HG03457 (cell line): ENCODE measurements at regions not wholly inside any gene's neighbourhood (a gene's known extent, or its start where the extent isn't known, plus 50 kb on each side); places are given as distances from the start of the nearest gene placed in this dataset.

Source experiments
- ATAC-seq: cut with Tn5 transposase; IDR thresholded peaks from one replicate; pipeline ENCODE4 v1.9.1; 2021; ENCODE audit warnings: moderate number of reproducible peaks; ENCODE audit not compliant: unreplicated experiment

DNA sequence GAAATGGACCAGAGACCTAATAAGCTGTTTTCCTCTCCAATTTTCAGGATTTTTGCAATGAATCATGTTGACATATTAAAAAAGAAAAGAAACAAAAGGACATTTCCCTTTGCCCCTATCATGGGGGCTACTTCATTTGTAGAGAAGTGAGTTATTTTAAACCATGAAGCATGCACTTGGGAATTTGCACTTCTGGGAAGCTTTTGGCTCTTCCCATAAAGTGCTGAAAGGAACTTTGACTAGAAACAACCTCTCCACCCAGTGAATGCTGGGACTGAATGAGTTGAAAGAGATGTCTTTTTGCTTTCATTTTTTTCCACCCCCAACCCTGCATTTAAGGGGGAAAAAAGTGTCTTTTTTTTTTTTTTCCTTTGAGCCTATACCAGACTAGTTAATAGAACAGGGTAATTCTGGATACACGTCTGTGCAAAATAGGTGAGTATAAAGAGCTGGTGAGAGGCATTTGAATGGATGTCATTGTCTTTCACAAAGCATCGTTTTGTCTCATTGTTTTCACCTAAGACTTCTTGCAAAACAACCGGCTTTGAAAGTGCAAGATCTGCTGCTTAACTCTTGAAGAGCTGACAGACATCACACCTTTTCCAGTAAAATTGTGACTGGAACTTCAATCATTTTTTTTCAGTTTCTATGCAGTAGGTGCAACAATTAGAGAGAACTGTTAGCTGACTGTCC lies 138.7 kb upstream of the BACH2 start:
- no peak for ATAC-seq

DNA sequence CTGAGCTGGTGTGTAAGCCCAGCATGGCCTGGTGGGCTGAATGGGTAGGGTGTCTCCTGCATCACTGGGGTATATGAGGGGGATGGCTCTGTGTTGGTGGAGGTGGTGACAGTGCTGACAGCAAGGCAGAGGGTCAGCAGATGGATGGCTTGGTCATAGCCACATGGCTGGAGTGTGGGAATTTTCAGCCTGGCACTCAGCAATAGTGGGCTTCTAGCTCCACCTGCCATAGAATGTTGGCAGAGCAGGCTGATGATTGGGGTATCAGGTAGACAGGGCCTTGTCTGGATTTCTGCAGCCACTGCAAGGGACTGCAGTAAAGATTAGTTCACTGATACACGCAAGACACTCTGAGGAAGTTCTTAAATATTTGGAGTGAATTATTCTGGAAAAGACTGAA lies 137.5 kb upstream of the BACH2 start:
- ATAC-seq: no peak

- no peak for ATAC-seq
These were observed 136.3 kb upstream of the BACH2 start for GRCh38 chr6:90432937-90433336.

- ATAC-seq: no peak
These were observed 135.6 kb upstream of the BACH2 start for GRCh38 chr6:90432041-90432775.

DNA sequence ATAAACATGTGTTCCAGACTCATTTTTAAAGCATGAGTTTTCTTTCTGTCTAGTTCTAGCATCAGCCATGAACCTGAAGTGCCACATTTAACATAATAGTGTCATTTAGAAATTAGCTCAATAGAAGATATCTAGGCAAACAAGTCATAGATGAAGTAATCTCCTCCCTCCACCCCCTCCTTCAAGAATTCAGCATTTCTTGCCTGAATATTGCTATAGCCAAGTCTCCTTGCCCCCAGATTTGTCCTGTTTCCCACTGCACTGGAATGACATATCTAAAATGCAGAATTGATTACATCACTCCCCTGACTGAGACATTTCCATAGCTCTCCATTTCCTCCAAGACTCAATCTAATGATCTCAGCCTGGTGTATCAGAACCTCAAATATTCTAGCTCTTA lies 134.9 kb upstream of the BACH2 start:
- no peak for ATAC-seq

- no peak for ATAC-seq
These were observed 133.1 kb upstream of the BACH2 start for GRCh38 chr6:90429713-90430112.

- no peak for ATAC-seq
These were observed 131.9 kb upstream of the BACH2 start for GRCh38 chr6:90428514-90428913.

GRCh38 chr6:90425161-90425641 lies 128.6 kb upstream of the BACH2 start:
- ATAC-seq: peak; percentile 98

DNA sequence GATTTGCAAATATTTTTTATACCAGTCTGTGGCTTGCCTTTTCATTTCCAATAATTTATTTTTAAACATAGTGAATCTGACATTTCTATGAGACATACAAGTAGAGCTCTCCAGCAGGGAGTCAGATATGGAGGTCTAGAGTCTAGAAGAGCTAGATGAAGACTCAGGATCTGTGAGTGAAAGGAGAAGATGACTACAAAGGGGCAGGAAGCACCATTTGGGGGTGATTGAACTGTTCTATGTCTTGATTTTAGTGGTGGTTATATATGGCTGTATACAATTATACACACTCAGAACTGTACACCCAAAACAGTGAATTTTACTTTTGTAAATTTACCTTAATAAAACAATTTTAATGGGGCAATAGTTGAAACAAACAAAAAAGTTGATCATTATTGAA lies 127.9 kb upstream of the BACH2 start:
- ATAC-seq: no peak

GRCh38 chr6:90421666-90422065 lies 125.0 kb upstream of the BACH2 start:
- ATAC-seq: no peak

DNA sequence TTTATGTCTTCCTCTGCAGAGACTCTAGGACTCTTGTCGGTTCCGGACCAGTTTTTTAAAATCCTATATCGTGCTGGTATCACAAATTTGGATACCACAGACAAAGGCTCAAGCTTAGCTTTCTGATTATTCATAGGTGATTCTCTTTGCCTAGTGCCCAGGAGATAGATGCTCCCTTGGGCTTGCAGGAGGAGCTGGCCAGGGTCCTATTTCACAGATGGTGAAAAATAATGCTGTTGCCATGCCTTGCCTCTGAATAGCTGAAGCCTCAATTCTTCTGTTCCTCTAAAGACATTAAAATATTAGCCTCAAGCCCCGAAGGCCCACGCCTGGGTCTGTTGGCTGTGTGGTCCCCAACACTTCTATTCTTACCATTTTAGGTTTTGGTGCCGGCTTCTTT lies 123.9 kb upstream of the BACH2 start:
- no peak for ATAC-seq

GRCh38 chr6:90417385-90417784 lies 120.7 kb upstream of the BACH2 start:
- no peak for ATAC-seq

DNA sequence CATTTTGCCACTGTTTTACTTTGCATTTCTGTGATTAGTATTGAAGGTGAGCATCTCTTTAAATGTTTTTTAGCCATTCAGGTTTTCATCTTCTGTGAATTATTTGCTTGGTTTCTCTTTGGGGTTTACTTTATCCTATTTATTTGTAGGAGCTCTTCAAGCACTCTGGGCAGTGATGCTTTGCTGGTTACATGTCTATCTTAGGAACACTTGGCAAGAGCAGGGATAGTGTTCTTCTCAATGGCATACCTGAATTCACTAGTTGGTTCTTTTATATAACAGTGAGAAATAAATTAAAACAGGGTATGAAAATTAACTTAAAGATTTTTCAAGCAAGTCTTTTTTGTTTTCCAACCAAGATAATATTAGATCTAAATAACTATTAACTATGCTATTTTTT lies 119.7 kb upstream of the BACH2 start:
- ATAC-seq: no peak

- ATAC-seq: no peak
These were observed 118.5 kb upstream of the BACH2 start for GRCh38 chr6:90415178-90415577.

GRCh38 chr6:90414352-90414751 lies 117.7 kb upstream of the BACH2 start:
- no peak for ATAC-seq

DNA sequence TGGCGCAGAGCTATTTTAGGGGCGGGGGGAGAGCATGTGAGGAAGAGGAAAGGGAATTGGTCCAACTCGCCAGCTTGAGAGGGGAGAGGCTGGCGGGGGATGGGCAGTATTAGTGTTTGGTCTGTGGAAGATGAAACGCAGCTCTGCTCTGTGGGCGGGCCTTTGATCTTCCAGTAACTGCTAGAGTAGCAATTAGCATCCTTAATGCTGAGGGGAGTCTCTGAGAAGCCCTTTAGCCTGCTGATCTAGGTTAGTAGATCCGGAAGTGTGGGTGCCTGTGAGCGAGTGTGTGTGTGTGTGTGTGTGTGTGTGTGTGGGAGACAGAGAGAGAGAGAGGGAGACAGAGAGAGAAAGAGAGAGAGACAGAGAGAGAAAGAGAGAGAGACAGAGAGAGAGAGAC lies 117.2 kb upstream of the BACH2 start:
- no peak for ATAC-seq

GRCh38 chr6:90413396-90413795 lies 116.8 kb upstream of the BACH2 start:
- ATAC-seq: no peak

- ATAC-seq: no peak
These were observed 116.1 kb upstream of the BACH2 start for GRCh38 chr6:90412538-90413369.

GRCh38 chr6:90411292-90411781 lies 114.7 kb upstream of the BACH2 start:
- peak; percentile 93 for ATAC-seq

DNA sequence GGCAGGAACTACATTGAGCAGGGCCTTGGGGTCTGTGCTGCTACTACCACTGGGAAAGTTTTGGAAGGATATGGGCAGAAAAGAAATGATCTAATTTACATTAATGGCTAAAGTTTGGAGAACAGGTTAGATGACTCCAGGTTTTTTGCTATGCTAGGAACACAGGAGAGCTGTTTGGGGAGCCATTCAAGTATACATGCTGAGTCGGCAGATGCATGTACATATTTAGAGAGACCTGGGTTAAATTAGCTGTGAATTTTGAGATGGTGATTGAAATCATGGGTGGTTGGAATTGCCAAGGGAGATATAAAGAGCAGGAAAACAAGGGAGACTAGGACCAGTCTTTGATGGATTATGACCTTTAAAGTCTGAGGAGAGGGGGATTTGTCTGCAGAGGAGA lies 113.1 kb upstream of the BACH2 start:
- no peak for ATAC-seq

DNA sequence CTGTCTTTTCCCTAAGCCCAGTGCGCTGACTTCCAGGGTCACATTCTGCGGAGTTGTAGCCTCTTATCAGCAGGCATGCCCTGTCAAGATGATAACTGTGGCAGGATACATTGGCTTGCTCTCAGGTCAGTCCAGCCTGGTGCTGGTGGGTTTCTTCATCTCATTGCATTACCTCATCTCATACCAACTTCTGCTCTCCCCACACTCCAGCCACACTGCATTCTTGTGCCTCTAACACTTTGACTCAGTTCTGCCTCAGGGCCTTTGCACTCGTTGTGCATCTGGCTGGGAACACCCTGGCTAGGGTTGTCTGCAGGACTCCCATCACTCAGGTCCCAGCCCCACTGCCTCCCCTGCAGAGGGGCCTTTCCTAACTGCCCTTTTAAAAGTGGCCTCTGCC lies 110.3 kb upstream of the BACH2 start:
- no peak for ATAC-seq
